T47D (cell line): ENCODE measurements at regions not wholly inside any gene's neighbourhood (a gene's known extent, or its start where the extent isn't known, plus 50 kb on each side); places are given as distances from the start of the nearest gene placed in this dataset.
"Not testable (repeated sequence)": the region's sequence is repeated elsewhere in the genome, so short reads cannot be mapped to it uniquely, and the experiment has no call there.

Experiments used
- DNase-seq, 2 experiments: peaks; one replicate each; pipeline versions ENCODE4 v3.0.0 to v3.0.0-alpha.2; 2011 to 2012; ENCODE audit warnings: low read depth in 1 of 2, low spot score in 1 of 2
- JUND ChIP-seq: IDR thresholded peaks from 2 replicates; pipeline ENCODE4 v1.6.1; 2012; ENCODE audit warnings: low read depth
- in situ Hi-C: cut with HindIII; loops from 2 replicates; pipeline ENCODE4 v1.10.0; 2016; ENCODE audit warnings: low sequenced_read_pairs, low pct_unique_long_range_greater_than_20kb

GRCh38 chr15:75775296-75776064 is 62.8 kb upstream of the CSPG4 start:
- TF ChIP-seq JUND: no peak
- peak; percentile 4 to 93 for DNase-seq
- in situ Hi-C loops: no loop called here

- in situ Hi-C loops, DNase-seq: not testable (repeated sequence)
These were observed 61.3 kb upstream of the CSPG4 start for GRCh38 chr15:75773974-75774373.

- in situ Hi-C loops, DNase-seq: not testable (repeated sequence)
These were observed 58.4 kb upstream of the CSPG4 start for GRCh38 chr15:75771054-75771453.

- in situ Hi-C loops: no loop called here
- no peak for TF ChIP-seq JUND
- DNase-seq: no peak
These were observed 57.5 kb upstream of the CSPG4 start for GRCh38 chr15:75770131-75770530.

- DNase-seq: not testable (repeated sequence)
These were observed 55.9 kb upstream of the CSPG4 start for GRCh38 chr15:75768526-75768925.

GRCh38 chr15:75765551-75766305 is 53.1 kb upstream of the CSPG4 start:
- DNase-seq: not testable (repeated sequence)

More at GRCh38 chr15:75768526-75768925, 55.9 kb upstream of the CSPG4 start:
- in situ Hi-C loops: not testable (repeated sequence)

GRCh38 chr15:75764845-75765550 is 52.4 kb upstream of the CSPG4 start:
- DNase-seq, in situ Hi-C loops: not testable (repeated sequence)

More at GRCh38 chr15:75765551-75766305, 53.1 kb upstream of the CSPG4 start:
- in situ Hi-C loops: not testable (repeated sequence)

GRCh38 chr15:75763635-75764600 is 51.3 kb upstream of the CSPG4 start:
- in situ Hi-C loops, DNase-seq: not testable (repeated sequence)

- no peak for DNase-seq
- TF ChIP-seq JUND: no peak
- in situ Hi-C loops: no loop called here
These were observed 50.5 kb upstream of the CSPG4 start for GRCh38 chr15:75763137-75763611.
